ENCODE measurements at regions not wholly inside any gene's neighbourhood (a gene's known extent, or its start where the extent isn't known, plus 50 kb on each side); places are given as distances from the start of the nearest gene placed in this dataset.
A peak's percentile ranks its signal among the peaks of the same experiment; 100 is the strongest.

- H3K36me3 ChIP-seq (ENCODE audit: control insufficient read depth in 2 of 2, extremely low read depth in 1 of 2, insufficient read depth in 2 of 2, low read length in 2 of 2): no peaks in the 10 kb centered on the region
- no peaks in the 10 kb centered on the region for H3K79me2 ChIP-seq (ENCODE audit: control insufficient read depth, insufficient read depth, low read length)
- intact Hi-C loops (cut with micrococcal nuclease): loop anchor here (1.0 to 5.0 kb wide), 4 partner anchors 24 to 680 kb away; partner anchors contain the start of genes AFDN and CEP43
- no peak overlapping the region for H3K9ac ChIP-seq (replicated peaks; ENCODE audit: extremely low read depth, insufficient read depth, low read length)
- TF ChIP-seq POLR2A (IDR thresholded peaks at IDR 0.05; ENCODE audit: low read depth, low read length) (no peak), POLR2AphosphoS5 (IDR thresholded peaks at IDR 0.05; ENCODE audit: insufficient read depth, low read depth, low read length) (no peak), CTCF (IDR thresholded peaks at IDR 0.05; ENCODE audit: extremely low read depth in 1 of 2, insufficient read depth in 1 of 2, low read depth in 1 of 2, low read length in 2 of 2) (no peak), JUN (IDR thresholded peaks at IDR 0.05; ENCODE audit: borderline replicate concordance, insufficient read depth, insufficient read length, low read depth) (no peak), MYC (IDR thresholded peaks at IDR 0.05; ENCODE audit: low read depth, low read length) (no peak), FOS (IDR thresholded peaks at IDR 0.05; ENCODE audit: borderline replicate concordance, insufficient read depth, low read length) (no peak)
- H4K20me1 ChIP-seq (replicated peaks; ENCODE audit: control insufficient read depth, extremely low read depth, insufficient read depth, low read length): no peaks in the 10 kb centered on the region
- peak overlapping the region; percentile 34 for H3K4me2 ChIP-seq (ENCODE audit: insufficient read depth, low read length)
- BruUV-seq (replicated peaks): no TSS peak
- H3K27me3 ChIP-seq (ENCODE audit: control insufficient read depth in 2 of 2, insufficient read depth in 2 of 2, low read length in 2 of 2): peaks cover 0 to 4% of the 10 kb centered on the region in 2 experiments
- dilution Hi-C loops (cut with MboI; ENCODE audit: extremely low pct_ligation_motif_present, low sequenced_read_pairs): no loop called here
- peaks cover 22% of the 10 kb centered on the region for H3K4me1 ChIP-seq (ENCODE audit: control insufficient read depth, extremely low read depth, insufficient read depth, low read length)
- H3K9me1 ChIP-seq (replicated peaks; ENCODE audit: control insufficient read depth, extremely low read depth, insufficient read depth, low read length): no peaks in the 10 kb centered on the region
- H3K4me3 ChIP-seq (replicated peaks in 1 of 3; ENCODE audit: insufficient read depth in 1 of 3, low read depth in 1 of 3, low read length in 3 of 3): no peak overlapping the region
- DNase-seq (ENCODE audit: low read depth, low spot score) (peak; percentile 47), FAIRE-seq (no peak)
- ChIA-PET POLR2A (no interaction called here), CTCF (interaction anchor here (1.4 to 1.7 kb wide), 2 partner anchors 22 to 222 kb away, joined by 3 to 4 read pairs; no protein-coding TSS in a partner anchor)
- H3K9me3 ChIP-seq (replicated peaks; ENCODE audit: control insufficient read depth, insufficient read depth, low read length): no peaks in the 10 kb centered on the region
- H3K27ac ChIP-seq (ENCODE audit: insufficient read depth, low read depth, low read length): no peak overlapping the region
- no peak overlapping the region for H2AFZ ChIP-seq (ENCODE audit: low read depth, low read length)
Observed at GRCh38 chr6:167676666-167677421, 149.9 kb upstream of the AFDN start.

Measured in endothelial cell of umbilical vein (primary cell).